DOHH2 (cell line): ENCODE measurements at regions not wholly inside any gene's neighbourhood (a gene's known extent, or its start where the extent isn't known, plus 50 kb on each side); places are given as distances from the start of the nearest gene placed in this dataset.
"Not testable (repeated sequence)": the region's sequence is repeated elsewhere in the genome, so short reads cannot be mapped to it uniquely, and the experiment has no call there.

Experiments used
- H3F3A ChIP-seq: fragments of 200-600 bp; sonication (generic), shearing (Covaris generic); 2 replicates; pipeline ENCODE4 v1.6.0; 2016; ENCODE audit warnings: antibody characterized with exemption, mild to moderate bottlenecking; ENCODE audit not compliant: control insufficient read depth, insufficient read depth
- H3K27ac ChIP-seq: fragments of 200-600 bp; sonication (generic); 2 replicates; pipeline ENCODE4 v1.5.1; 2014; ENCODE audit warnings: low read depth, mild to moderate bottlenecking, low read length, moderate library complexity
- H3K27me3 ChIP-seq: fragments of 200-600 bp; sonication (generic); 2 replicates; pipeline ENCODE4 v1.6.1; 2014; ENCODE audit warnings: mild to moderate bottlenecking, low read length, mixed read lengths; ENCODE audit not compliant: control insufficient read depth
- H3K36me3 ChIP-seq: fragments of 200-600 bp; sonication (generic); 2 replicates; pipeline ENCODE4 v1.6.1; 2014; ENCODE audit warnings: mild to moderate bottlenecking, low read length, moderate library complexity, mixed read lengths; ENCODE audit not compliant: control insufficient read depth
- H3K4me1 ChIP-seq: fragments of 200-600 bp; sonication (generic); 2 replicates; pipeline ENCODE4 v1.6.1; 2014; ENCODE audit warnings: mild to moderate bottlenecking, low read length, mixed read lengths; ENCODE audit not compliant: control insufficient read depth
- H3K4me2 ChIP-seq: fragments of 200-600 bp; sonication (generic); 2 replicates; pipeline ENCODE4 v1.6.0; 2014; ENCODE audit warnings: mild to moderate bottlenecking, low read length, moderate library complexity
- H3K4me3 ChIP-seq: fragments of 200-600 bp; sonication (generic); 2 replicates; pipeline ENCODE4 v1.5.1; 2014; ENCODE audit warnings: mild to moderate bottlenecking, low read length, mixed read lengths
- H3K79me2 ChIP-seq: fragments of 200-600 bp; sonication (generic); 2 replicates; pipeline ENCODE4 v1.6.1; 2014; ENCODE audit warnings: mild to moderate bottlenecking, low read length, mixed read lengths; ENCODE audit not compliant: control insufficient read depth
- H3K9me2 ChIP-seq: fragments of 200-600 bp; sonication (generic); replicated peaks from 2 replicates; pipeline ENCODE4 v1.6.1; 2014; ENCODE audit warnings: mild to moderate bottlenecking, low read length, mixed read lengths; ENCODE audit not compliant: control insufficient read depth
- H3K9me3 ChIP-seq: fragments of 200-600 bp; sonication (generic); 2 replicates; pipeline ENCODE4 v1.6.1; 2014; ENCODE audit warnings: antibody characterized with exemption, low read length, mixed read lengths; ENCODE audit not compliant: control insufficient read depth, insufficient read depth
- H4K20me1 ChIP-seq: fragments of 200-600 bp; sonication (generic); 2 replicates; pipeline ENCODE4 v1.6.0; 2014; ENCODE audit warnings: low read depth, mild to moderate bottlenecking, antibody characterized with exemption, low read length, moderate library complexity; ENCODE audit not compliant: control insufficient read depth, insufficient read depth
- EZH2phosphoT487 ChIP-seq: fragments of 200-600 bp; sonication (generic); IDR thresholded peaks from 2 replicates; pipeline ENCODE4 v1.6.1; 2017; ENCODE audit warnings: borderline replicate concordance, mild to moderate bottlenecking, antibody characterized with exemption, low read length, moderate library complexity, mixed read lengths
- TF ChIP-seq, protein P1 (sequence below): fragments of 200-600 bp; sonication (generic); IDR thresholded peaks from one replicate; pipeline ENCODE4 v1.5.1; 2014; ENCODE audit warnings: antibody characterized with exemption, mild to moderate bottlenecking, low read depth, low read length; ENCODE audit not compliant: poor library complexity, severe bottlenecking

DNA sequence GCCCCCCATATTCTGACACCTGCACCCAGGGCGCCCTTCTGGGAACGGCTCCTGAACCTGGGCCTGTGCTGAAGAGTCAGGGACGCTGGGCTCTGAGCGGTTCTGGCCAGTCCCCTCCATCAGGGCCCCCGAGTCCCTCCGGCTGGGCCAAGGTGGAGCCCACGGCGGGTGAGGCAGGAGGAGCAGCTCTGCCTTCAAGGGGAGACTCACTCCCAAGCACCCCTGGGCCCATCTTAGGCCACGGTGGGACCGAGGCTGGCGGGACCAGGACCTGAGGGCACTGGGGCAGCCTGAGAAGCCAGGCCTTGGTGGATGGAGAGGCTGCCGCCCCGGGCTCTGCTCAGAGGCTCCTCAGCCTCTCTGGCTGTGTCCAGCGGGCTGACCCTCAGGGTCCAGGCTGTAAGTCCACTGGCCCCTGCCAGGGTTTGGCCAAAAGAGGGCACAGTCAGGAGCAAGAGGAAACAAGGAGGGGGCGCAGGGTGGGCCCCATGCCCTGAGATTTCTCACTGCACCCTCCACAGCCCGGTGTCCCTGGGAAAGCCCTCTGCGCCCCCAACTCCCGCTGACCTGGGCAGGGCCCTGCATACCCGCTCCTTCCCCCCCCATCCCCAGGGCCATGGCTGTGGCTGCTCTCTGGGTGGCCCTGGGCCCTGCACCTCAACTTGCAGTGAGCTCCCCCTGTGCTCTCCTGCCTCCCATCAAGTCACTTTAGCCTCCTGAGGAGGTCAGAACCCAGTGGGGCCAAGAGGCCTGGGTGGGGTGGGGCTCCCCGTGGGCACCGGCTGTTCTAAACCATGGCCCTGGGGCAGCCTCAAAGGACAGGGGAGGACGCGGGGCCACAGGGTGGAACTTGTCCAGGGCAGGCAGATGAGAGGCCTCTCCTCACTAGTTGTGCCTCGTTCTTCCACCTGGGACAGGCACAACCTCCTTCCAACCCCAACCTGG lies 266.4 kb upstream of the SFSWAP start:
- Histone ChIP-seq H3K9me2 (no peaks in the 10 kb centered on the region), H4K20me1 (no peaks in the 10 kb centered on the region), H3K79me2 (no peaks in the 10 kb centered on the region), H3K4me3 (no peak overlapping the region), H3K36me3 (no peaks in the 10 kb centered on the region), H3K4me1 (no peaks in the 10 kb centered on the region), H3K27me3 (no peaks in the 10 kb centered on the region), H3K27ac (no peak overlapping the region), H3K4me2 (no peak overlapping the region), H3F3A (no peaks in the 10 kb centered on the region), H3K9me3 (no peaks in the 10 kb centered on the region)
- TF ChIP-seq EZH2phosphoT487, result no peak
- TF ChIP-seq, protein P1, sequence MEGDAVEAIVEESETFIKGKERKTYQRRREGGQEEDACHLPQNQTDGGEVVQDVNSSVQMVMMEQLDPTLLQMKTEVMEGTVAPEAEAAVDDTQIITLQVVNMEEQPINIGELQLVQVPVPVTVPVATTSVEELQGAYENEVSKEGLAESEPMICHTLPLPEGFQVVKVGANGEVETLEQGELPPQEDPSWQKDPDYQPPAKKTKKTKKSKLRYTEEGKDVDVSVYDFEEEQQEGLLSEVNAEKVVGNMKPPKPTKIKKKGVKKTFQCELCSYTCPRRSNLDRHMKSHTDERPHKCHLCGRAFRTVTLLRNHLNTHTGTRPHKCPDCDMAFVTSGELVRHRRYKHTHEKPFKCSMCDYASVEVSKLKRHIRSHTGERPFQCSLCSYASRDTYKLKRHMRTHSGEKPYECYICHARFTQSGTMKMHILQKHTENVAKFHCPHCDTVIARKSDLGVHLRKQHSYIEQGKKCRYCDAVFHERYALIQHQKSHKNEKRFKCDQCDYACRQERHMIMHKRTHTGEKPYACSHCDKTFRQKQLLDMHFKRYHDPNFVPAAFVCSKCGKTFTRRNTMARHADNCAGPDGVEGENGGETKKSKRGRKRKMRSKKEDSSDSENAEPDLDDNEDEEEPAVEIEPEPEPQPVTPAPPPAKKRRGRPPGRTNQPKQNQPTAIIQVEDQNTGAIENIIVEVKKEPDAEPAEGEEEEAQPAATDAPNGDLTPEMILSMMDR, result no peak

DNA sequence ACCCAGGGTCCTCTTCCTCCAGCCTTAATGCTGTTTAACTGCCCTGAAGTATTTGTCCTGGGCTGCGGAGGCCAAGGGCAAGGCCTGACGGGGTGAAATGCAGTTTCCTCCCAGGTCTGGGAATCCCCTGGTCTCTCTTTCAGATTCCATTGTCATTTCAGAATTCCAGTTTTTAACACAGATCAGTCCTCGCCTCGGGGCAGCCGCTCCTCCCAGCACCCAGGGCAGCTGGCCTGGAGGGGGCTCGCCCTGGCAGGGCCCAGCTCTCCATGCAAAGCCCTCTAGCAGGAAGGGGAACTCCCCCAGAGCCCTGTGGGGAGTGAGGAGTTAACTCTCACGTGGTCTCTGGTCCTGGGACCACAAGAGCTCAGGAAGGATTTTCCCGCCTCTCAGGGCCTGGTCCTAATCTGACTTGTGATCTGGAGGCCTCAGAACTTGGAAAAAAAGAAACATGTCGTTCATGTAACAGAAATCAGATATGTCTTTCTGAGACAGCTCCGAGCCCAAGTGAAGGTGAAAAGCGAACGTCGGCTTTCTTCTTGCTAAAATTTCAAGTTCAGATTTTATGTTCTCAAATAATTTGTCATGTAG lies 265.6 kb upstream of the SFSWAP start:
- Histone ChIP-seq H3K79me2 (no peaks in the 10 kb centered on the region), H4K20me1 (no peaks in the 10 kb centered on the region), H3K4me2 (no peak overlapping the region), H3K4me3 (no peak overlapping the region), H3K27me3 (no peaks in the 10 kb centered on the region; the same call in 1 of the 2 replicates), H3K9me3 (no peaks in the 10 kb centered on the region), H3K4me1 (no peaks in the 10 kb centered on the region), H3K9me2 (no peaks in the 10 kb centered on the region), H3K36me3 (no peaks in the 10 kb centered on the region), H3F3A (no peaks in the 10 kb centered on the region), H3K27ac (no peak overlapping the region)
- TF ChIP-seq EZH2phosphoT487, result no peak
- TF ChIP-seq, protein P1, result no peak

DNA sequence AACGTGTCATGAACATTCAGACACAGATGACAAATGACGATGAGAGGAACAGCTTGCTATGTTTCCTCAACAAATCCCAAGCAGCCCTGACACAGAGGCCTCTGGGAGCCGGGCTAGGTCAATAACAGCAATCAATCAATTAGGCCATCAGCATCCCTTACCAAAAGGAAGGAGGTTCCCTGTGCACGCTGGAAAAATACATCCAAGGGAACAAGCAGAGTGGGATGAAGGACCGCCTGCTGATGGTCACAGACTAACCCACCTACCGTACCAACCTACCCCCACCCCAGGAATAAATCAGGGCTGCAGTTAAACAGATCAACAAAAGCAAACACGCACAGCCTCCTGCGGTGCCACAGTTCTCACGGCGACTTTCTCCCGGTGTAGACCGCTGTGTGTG lies 265.1 kb upstream of the SFSWAP start:
- TF ChIP-seq EZH2phosphoT487, result no peak
- TF ChIP-seq, protein P1, result no peak
- H3K27ac ChIP-seq, result no peak overlapping the region
- H4K20me1 ChIP-seq, result no peaks in the 10 kb centered on the region
- H3K79me2 ChIP-seq, result no peaks in the 10 kb centered on the region
- H3K9me3 ChIP-seq, result no peaks in the 10 kb centered on the region
- no peaks in the 10 kb centered on the region for H3F3A ChIP-seq
- peaks cover 3% of the 10 kb centered on the region; the same call in 1 of the 2 replicates for H3K27me3 ChIP-seq
- H3K4me1 ChIP-seq, result no peaks in the 10 kb centered on the region
- no peaks in the 10 kb centered on the region for H3K36me3 ChIP-seq
- no peaks in the 10 kb centered on the region for H3K9me2 ChIP-seq
- H3K4me3 ChIP-seq, result no peak overlapping the region
- no peak overlapping the region for H3K4me2 ChIP-seq

- H4K20me1 ChIP-seq, H3K27me3 ChIP-seq, H3K9me2 ChIP-seq, H3K9me3 ChIP-seq, H3K4me1 ChIP-seq, H3F3A ChIP-seq, H3K36me3 ChIP-seq, H3K79me2 ChIP-seq, H3K27ac ChIP-seq, H3K4me2 ChIP-seq, H3K4me3 ChIP-seq: not testable (repeated sequence)
These were observed 263.3 kb upstream of the SFSWAP start for GRCh38 chr12:131447636-131448035.
